IMR-90 (cell line): ENCODE measurements at regions not wholly inside any gene's neighbourhood (a gene's known extent, or its start where the extent isn't known, plus 50 kb on each side); places are given as distances from the start of the nearest gene placed in this dataset.

ENCODE experiments used
- CTCF ChIP-seq: conservative IDR thresholded peaks from 2 replicates; pipeline ENCODE4 v1.5.1; 2012; ENCODE audit warnings: mild to moderate bottlenecking, low read depth, low read length, improper control_type of control experiment
- ELK1 ChIP-seq: fragments of 150-350 bp; IDR thresholded peaks from 2 replicates; pipeline ENCODE4 v1.6.1; 2016; ENCODE audit warnings: low read depth, mild to moderate bottlenecking, low read length, moderate library complexity, borderline replicate concordance
- FOS ChIP-seq: fragments of 150-350 bp; IDR thresholded peaks from 2 replicates; pipeline ENCODE4 v1.6.1; 2016; ENCODE audit warnings: low read depth, low read length
- RAD21 ChIP-seq: IDR thresholded peaks from 2 replicates; pipeline ENCODE4 v1.6.1; 2012; ENCODE audit warnings: low read length, improper control_type of control experiment
- RFX5 ChIP-seq: IDR thresholded peaks from 2 replicates; pipeline ENCODE4 v1.8.0; 2012; ENCODE audit warnings: low read depth, mild to moderate bottlenecking, low read length, moderate library complexity
- SMC3 ChIP-seq: fragments of 150-350 bp; IDR thresholded peaks from 2 replicates; pipeline ENCODE4 v1.6.1; 2016; ENCODE audit warnings: low read depth, mild to moderate bottlenecking, antibody characterized with exemption, low read length, moderate library complexity

DNA sequence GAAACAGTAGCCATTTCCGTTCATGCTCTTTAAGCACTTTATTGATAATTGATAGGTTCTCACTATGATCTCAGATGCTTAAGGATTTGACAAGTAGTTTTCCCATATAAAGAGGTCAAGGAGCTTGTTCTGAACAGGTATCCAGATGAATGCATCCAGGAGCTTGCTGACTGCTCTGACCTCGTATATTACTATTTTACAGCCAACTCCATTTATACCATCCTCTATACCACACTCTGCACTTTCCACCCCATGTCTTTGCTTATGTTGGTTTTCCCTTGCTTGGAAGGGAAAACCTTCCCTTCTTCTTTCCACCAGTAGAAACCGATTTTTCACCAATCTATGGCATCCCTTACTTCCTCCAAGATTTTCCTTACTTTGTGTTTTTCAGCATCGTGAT lies 107.2 kb downstream of the LHX9 start:
- no peak for TF ChIP-seq RAD21
- no peak for TF ChIP-seq RFX5
- TF ChIP-seq CTCF = no peak
- TF ChIP-seq FOS = no peak
- no peak for TF ChIP-seq ELK1
- no peak for TF ChIP-seq SMC3
